ENCODE measurements at regions not wholly inside any gene's neighbourhood (a gene's known extent, or its start where the extent isn't known, plus 50 kb on each side); places are given as distances from the start of the nearest gene placed in this dataset.
"Not testable (repeated sequence)": the region's sequence is repeated elsewhere in the genome, so short reads cannot be mapped to it uniquely, and the experiment has no call there.

DNA sequence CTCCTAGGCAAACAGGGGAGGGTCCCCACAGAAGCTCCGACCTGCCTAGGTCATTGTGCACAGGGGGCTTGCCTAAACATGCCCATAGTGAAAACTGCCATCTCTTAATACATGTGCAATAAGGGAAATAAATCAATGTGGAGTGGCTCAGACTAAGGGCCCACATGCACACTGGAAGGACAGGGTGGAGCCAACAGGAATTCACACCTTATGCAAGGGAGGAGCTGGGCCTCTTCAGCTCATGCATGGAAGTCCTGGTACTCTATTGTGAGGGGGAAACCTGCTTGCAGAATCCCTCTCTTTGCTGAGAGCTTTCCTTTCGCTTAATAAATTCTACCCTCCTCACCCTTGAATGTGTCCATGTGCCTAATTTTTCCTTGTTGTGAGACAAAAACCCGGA, 815.8 kb downstream of the EFNA5 start:
- in situ Hi-C loops (cut with HindIII; ENCODE audit: low sequenced_read_pairs): no loop called here

- in situ Hi-C loops (cut with HindIII; ENCODE audit: low sequenced_read_pairs): no loop called here
Observed at GRCh38 chr5:106854105-106854687, 816.5 kb downstream of the EFNA5 start.

GRCh38 chr5:106853266-106853665, 817.5 kb downstream of the EFNA5 start:
- in situ Hi-C loops (cut with HindIII; ENCODE audit: low sequenced_read_pairs): no loop called here

- in situ Hi-C loops (cut with HindIII; ENCODE audit: low sequenced_read_pairs): no loop called here
Observed at GRCh38 chr5:106849266-106849665, 821.5 kb downstream of the EFNA5 start.

GRCh38 chr5:106843812-106844416, 826.8 kb downstream of the EFNA5 start:
- in situ Hi-C loops (cut with HindIII; ENCODE audit: low sequenced_read_pairs): no loop called here

GRCh38 chr5:106833517-106833916, 837.2 kb downstream of the EFNA5 start:
- in situ Hi-C loops (cut with HindIII; ENCODE audit: low sequenced_read_pairs): loop anchor here (5.0 kb wide), 1 partner anchor 71 kb away; no protein-coding TSS in a partner anchor

DNA sequence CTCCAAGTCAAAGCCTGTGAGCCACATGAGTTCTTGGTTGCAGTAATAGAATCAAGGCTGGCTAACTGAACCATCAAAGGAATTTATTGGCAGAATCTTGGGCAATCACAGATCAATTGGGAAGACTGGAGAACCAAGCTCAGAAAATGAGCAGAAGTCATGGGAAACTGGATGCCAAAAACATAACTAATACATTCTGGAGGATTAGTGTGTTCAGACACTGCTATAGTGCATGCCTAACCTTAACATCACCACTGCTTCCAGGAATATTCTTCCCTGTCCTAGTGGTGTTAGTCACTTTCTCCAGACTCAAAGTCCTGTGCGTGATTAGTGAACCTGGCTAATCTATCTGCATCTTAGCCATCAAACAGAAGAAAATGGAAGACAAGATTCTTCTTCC, 843.7 kb downstream of the EFNA5 start:
- in situ Hi-C loops (cut with HindIII; ENCODE audit: low sequenced_read_pairs): no loop called here

DNA sequence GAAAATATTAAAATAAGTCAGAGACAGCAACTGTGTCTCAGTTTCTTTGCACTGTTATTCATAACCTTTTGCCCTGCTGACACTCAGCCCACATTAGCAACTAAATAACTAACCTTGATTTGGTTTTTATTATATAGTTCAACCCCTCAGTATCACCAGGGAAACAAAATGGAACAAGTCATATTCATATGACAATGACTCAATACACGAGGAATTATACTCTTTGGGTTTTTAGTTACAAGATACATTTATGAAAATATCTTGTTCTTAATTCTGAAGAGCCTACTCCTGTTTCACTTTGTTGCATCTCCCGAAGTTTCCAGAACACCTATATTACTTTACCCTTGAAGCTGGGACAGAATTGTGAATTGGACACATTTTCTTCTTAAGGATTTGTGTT, 845.4 kb downstream of the EFNA5 start:
- in situ Hi-C loops (cut with HindIII; ENCODE audit: low sequenced_read_pairs): no loop called here

GRCh38 chr5:106822851-106823250, 847.9 kb downstream of the EFNA5 start:
- in situ Hi-C loops (cut with HindIII; ENCODE audit: low sequenced_read_pairs): loop anchor here (5.0 kb wide), 1 partner anchor 36 kb away; no protein-coding TSS in a partner anchor

DNA sequence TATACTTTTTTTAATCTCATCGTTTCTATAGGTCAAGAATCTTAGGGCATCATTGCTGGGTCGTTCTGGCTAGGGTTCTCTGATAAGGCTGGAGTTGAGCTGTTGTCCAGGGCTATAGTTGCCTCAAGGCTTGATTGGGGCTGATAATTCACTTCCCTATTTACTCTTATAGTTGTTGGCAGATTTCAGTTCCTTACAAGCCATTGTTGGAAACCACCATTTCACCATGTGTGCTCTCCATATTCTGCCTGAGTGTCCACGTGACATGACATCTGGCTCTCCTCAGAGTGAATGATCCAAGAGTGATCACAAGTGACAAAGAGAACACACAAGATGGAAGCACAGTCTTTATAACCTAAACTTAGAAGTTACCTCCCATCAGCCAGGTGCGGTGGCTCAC, 852.2 kb downstream of the EFNA5 start:
- in situ Hi-C loops (cut with HindIII; ENCODE audit: low sequenced_read_pairs): no loop called here

GRCh38 chr5:106814961-106815360, 855.8 kb downstream of the EFNA5 start:
- in situ Hi-C loops (cut with HindIII; ENCODE audit: low sequenced_read_pairs): no loop called here

GRCh38 chr5:106801554-106801953, 869.2 kb downstream of the EFNA5 start:
- in situ Hi-C loops (cut with HindIII; ENCODE audit: low sequenced_read_pairs): no loop called here

GRCh38 chr5:106797996-106798395, 872.7 kb downstream of the EFNA5 start:
- in situ Hi-C loops (cut with HindIII; ENCODE audit: low sequenced_read_pairs): no loop called here

GRCh38 chr5:106796081-106796480, 874.7 kb downstream of the EFNA5 start:
- in situ Hi-C loops (cut with HindIII; ENCODE audit: low sequenced_read_pairs): no loop called here

DNA sequence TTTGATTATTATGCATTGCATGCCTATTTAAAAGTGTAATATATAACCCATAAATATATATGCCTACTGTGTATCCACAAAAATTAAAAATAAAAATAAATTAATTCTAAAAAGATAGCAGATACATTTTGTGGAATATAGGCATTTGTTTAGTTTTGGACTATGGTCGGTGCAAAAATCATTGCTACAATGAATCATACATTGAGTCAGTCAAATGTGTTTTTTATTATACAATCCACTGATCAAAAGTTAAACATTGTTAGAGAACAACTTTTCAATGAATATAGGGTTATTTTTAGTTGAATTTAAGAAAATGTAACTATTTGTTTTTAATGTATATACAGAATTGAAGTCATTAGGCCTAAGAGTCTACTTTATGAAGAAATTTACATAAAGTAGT, 885.9 kb downstream of the EFNA5 start:
- in situ Hi-C loops (cut with HindIII; ENCODE audit: low sequenced_read_pairs): loop anchor here (5.0 kb wide), 1 partner anchor 37 kb away; no protein-coding TSS in a partner anchor

- in situ Hi-C loops (cut with HindIII; ENCODE audit: low sequenced_read_pairs): no loop called here
Observed at GRCh38 chr5:106780355-106780754, 890.4 kb downstream of the EFNA5 start.

- in situ Hi-C loops (cut with HindIII; ENCODE audit: low sequenced_read_pairs): not testable (repeated sequence)
Observed at GRCh38 chr5:106776515-106776914, 894.2 kb downstream of the EFNA5 start.

GRCh38 chr5:106768392-106768791, 902.3 kb downstream of the EFNA5 start:
- in situ Hi-C loops (cut with HindIII; ENCODE audit: low sequenced_read_pairs): no loop called here

DNA sequence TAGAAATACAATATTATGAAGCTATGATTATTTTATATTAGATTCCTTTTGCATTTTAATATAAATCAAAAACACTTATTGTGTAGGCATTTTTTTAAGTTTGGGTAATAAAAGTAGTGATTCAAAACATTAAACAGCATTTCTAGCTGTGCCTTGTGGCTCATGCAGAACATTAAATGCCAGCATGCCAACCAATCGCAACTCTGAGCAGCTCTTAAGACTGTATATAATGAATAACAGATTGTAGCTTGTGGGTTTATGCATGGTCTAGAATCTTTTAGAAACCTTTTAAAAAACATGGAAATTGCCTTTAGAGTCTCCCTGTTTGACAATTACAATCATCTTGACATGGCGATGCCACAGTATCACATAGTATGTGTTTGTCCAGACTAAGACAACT, 903.8 kb downstream of the EFNA5 start:
- in situ Hi-C loops (cut with HindIII; ENCODE audit: low sequenced_read_pairs): no loop called here

DNA sequence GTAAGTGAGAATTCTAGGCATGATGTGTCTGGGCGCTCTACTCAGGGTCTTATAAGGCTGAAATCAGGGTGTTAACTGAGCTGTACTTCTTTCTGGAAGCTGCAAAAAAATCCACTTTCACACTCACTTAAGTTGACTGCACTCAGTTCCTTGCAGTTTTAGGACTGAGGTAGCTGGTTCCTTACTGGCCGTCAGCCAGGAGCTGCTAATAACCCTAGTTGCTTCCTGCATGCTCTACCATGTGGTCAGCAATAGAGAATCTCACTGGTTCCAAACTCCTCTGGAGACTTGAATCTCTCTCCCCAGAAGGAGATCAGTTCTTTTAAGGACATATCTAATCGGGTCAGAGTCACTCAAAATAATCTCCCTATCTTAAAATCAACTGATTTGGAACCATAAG, 911.2 kb downstream of the EFNA5 start:
- in situ Hi-C loops (cut with HindIII; ENCODE audit: low sequenced_read_pairs): no loop called here

GRCh38 chr5:106759152-106759551, 911.6 kb downstream of the EFNA5 start:
- in situ Hi-C loops (cut with HindIII; ENCODE audit: low sequenced_read_pairs): no loop called here

DNA sequence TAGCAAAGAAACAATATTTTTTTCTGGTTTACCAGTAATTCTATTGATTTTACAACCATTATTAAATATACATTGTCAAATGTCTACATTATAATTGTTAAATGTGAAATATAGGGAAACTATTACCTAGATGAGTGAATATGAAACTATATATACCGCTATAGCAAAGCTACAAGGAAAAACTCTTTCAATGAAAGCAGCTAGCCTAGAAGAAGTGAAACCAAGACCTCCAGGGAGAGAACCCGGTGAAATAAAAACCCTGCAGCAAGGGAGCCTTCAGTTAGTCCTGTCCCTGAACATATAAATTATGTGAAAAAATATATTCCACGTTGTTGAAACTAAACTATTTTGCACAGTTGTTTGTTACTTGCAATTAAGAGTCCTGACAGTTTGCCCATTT, 913.1 kb downstream of the EFNA5 start:
- in situ Hi-C loops (cut with HindIII; ENCODE audit: low sequenced_read_pairs): no loop called here

GRCh38 chr5:106755789-106756188, 914.9 kb downstream of the EFNA5 start:
- in situ Hi-C loops (cut with HindIII; ENCODE audit: low sequenced_read_pairs): no loop called here

Data from endothelial cell of hepatic sinusoid (primary cell).